GM21515 (cell line): ENCODE measurements at regions not wholly inside any gene's neighbourhood (a gene's known extent, or its start where the extent isn't known, plus 50 kb on each side); places are given as distances from the start of the nearest gene placed in this dataset.

Experiments
- ATAC-seq: cut with Tn5 transposase; IDR thresholded peaks from one replicate; pipeline ENCODE4 v1.9.1; 2021; ENCODE audit not compliant: unreplicated experiment

DNA sequence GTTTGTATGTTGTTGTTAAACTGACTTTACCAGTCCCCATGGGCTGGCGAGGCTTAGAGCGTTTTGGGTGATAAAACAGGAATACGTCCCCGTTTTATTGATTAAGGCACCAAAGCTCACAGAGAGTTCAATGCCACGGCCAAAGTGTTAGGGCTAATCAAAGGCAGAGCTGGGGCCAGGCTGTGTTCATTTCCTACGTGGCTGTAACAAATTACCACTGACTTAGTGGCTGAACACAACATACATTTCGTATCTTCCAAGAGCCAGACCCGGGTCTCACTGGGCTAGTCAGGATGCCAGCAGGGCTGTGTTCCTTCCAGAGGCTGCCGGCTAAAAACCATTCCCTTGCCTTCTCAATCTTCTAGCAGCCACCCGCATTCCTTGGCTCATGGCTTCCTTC lies 94.4 kb upstream of the HABP2 start:
- no peak for ATAC-seq

DNA sequence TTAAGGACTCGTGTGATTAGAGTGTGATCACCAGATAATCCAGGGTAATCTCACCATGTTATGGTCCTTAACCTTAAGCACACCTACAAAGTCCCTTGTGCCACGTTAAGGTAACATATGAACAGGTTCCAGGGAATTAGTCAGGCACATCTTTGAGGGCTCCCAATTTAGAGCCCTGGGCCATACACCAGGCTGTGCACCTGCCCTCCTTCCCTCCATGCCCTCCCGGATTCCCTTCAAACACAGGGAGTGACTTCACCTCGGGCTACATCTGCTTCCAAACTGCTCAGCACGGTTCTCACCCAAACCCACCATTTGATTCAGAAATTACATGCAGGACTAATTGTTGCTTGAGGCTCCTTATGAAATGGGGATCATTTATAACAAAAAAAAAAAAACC lies 93.9 kb upstream of the HABP2 start:
- ATAC-seq = no peak

DNA sequence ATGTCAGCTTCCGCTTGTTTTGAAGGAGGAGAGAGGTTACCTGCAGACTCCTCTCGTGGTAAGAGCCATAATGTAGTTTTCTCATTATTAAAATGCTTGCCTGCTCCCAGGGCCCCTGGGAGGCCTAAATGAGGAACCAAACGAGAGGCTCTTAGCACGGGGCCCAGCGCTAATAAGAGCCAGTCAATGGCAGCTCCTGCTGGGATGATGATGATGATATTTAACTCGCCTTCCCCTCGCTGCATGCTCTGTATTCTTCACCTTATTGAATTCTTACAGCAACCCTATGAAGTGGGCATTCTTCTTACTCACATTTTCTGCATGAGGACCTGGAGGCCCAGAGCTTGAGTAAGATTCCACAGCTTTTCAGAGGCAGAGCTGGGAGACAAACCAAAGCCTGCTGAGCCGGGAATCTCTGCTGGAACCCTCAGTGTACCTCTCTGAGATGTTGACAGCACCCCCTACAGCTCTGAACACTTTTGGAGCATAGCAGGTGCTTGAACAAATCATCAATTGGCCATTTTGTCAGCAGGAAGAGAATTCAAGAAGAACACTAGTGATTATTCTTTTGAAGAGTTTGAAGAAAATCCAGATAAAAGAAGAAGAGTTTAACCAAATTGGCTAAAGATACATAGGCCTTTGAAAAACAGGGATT lies 93.1 kb upstream of the HABP2 start:
- ATAC-seq = no peak

DNA sequence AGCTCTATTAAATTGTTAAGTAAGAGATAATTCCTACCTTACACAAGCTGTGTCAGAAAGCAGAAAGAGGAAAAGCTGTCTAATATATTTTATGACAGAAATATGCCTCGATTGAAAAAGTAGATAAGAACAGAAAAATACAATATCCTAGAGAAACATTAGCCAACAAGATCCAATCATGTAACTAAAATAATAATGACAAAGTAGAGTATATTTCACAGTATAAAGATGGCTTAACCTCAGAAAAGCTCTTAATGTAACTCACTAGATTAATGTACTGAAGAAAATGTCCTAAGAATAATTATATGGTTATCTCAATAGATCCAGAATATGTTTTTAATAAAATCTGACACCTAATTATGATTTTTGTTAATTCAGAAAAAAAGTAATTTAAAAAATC lies 89.8 kb upstream of the HABP2 start:
- ATAC-seq = no peak

DNA sequence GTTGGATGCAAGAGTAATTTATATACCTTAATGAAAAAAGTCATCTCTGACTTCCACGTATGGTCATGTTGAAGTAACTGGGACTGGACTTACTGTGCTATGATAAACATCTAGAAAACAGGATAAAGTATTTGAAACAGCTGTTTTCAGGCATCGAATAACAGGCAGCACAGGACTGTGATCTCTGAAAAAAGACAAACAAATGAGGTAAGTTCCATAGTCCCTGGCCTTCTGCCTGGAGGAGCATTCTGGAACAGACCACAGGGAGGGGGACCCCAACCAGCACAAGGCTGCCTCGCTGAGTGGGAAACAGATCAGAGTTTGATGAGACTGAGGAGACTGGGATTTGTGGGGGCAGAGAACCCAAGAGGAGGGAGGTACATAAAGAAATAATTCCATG lies 89.1 kb upstream of the HABP2 start:
- no peak for ATAC-seq

DNA sequence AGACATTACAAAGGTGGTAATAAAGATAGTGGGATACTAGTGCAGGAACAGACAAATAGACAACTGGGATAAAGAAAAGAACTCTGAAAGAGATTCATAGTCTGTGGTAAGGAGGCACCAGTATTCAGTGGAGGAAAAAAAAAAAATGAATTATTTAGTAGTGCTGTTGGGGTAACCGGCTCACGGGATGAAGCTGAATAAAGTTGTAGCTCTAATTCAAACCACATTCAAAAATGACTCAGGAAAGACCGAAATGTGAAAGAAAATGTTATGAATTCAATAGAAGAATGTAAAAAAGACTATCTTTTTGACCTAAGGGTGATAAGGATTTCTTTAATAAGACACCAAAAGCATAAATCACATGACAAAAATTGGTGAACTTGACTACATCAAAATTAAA lies 83.1 kb upstream of the HABP2 start:
- ATAC-seq = no peak

DNA sequence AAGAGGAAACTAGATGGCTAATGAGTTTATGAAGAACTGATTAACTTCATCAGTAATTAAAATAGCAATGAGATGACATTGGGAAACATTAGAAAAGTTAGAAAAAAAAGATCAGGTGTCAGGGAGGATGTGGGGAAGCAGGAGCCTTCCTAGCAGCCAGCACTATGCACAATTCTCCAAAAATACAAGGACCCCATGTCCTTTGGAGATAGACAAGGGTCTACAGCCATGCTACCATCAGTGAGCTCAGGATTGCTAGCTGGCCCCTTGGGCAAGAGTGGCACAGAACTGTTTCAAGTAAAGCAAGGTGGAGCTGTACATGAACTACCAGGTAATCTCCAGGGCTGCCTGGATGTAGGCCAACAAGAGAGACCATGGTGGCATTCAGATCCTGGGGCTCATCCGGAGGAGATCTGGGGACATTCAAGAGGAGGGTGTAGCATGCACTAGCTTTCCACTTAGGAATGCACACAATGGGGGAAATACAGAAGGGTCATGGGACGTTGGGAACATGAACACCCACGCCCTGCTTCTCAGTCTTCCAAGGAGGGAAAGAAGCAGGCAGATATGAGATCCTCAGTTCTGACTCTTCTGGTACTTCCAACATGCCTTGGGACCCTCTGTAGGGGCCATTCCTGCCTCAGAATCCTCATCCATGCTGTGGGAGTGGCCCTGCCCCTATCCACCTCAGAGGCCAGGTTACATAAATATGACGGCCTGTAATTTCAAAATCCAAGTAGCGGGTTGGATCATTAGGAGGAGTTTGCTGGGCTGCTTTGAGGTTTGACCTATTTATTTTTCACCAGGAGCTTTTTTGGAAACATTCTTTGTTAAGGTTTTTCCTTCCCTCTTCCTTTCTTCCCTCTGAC lies 82.2 kb upstream of the HABP2 start:
- ATAC-seq = no peak

DNA sequence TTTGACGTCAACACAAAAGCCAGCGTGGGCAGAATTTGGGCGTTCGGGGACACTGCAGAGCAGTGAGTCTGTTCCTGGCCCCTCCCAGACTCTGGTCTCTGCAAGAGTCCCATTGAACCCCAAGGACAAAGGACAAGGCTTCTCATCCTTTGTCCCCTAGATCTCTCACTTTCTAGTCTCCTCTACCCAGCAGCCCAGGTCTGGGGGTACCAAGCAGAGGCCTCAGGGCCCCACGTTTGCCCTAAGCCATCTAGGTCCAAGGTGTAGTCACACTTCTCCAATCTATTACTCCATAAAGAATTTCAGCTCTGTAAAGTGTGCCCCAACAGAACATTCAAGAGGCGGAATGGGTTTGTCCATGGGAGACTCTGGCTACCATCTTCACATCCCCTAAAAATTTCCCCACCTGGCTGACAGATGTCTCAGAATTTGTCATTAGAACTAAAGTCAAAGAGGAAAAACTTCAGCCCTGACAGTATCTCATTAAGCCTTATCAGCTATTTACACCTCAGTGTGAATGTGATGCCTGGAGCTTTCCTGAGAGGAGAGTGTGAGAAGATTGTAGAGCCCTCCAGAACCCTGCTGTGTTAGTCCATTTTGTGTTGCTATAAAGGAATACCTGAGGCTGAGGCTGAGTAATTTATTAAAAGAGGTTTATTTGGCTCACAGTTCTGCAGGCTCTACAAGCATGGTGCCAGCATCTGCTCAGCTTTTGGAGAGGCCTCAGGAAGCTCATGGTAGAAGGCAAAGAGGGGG lies 81.4 kb upstream of the HABP2 start:
- ATAC-seq = no peak

DNA sequence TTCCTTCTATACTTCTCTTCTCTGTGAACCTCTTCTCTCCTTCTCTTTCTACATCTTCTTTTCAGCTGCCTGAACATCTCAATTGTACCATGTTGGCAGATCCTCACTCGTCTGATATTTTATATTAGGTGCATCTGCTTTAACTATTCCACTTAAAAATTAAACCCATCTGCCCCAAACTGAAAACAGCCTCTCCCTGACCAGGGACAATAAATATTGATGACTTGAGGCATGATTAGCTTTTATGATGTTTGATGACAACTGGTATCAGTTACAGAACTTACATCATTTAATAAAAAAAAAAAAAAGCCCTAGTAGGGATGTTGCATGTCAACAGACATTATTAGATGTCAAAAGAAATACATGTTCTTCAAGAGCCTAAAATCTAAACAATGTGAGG lies 79.8 kb upstream of the HABP2 start:
- no peak for ATAC-seq

DNA sequence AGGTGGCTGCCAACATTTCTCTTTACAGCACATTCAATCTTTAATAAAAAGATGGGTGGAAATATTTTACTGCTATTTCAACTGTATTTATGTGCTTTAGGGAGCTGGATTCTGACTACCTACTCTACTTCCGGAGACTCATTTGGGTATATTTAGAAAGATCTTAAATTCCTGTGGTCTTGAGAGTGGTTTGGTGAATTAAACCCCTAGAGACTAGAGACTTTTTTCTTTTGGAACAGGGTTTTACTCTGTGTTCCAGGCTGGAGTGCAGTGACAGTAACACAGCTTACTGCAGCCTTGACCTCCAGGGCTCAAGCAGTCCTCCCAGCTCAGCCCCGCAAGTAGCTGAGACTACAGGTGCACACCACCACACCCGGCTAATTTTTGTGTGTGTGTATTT lies 79.0 kb upstream of the HABP2 start:
- no peak for ATAC-seq

DNA sequence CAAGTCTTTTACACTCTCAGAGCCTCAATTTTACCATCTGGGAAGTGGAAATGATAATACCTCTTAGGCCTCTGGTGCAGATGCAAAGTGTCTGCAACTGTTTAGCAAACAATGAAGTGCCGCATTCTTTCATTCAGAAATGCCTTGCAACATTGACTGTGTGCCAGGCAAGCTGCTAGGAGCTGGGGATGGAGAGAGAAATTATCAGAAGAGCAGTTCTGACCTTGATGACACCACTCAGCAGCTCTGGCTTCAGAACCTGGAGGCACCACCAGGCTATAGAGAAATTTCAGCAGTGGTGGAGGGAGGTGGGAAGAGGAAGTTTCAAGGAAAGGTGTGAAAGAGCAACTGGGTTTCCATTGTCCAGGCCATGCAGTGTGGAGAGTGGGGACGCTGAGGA lies 78.1 kb upstream of the HABP2 start:
- no peak for ATAC-seq

DNA sequence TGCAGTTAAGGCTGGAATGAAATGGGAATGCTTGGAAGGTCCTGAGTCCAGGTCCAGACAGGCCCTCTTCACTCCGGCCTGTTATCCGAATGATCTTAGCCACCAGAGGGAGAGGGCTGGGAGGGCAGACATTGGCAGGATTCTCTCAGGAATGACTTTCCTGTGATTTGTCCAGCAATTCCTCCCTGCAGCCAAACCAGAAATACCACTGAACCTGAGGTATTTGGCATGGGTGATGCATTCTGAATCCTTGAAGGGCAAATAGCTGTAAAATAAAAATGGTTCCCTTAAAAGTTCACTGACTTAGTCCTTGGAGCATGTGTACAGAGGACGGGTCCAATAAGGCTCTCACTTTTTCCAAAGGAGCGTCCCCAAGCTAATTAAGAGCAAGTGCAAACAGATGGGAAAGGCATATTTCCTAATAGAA lies 77.5 kb upstream of the HABP2 start:
- no peak for ATAC-seq

DNA sequence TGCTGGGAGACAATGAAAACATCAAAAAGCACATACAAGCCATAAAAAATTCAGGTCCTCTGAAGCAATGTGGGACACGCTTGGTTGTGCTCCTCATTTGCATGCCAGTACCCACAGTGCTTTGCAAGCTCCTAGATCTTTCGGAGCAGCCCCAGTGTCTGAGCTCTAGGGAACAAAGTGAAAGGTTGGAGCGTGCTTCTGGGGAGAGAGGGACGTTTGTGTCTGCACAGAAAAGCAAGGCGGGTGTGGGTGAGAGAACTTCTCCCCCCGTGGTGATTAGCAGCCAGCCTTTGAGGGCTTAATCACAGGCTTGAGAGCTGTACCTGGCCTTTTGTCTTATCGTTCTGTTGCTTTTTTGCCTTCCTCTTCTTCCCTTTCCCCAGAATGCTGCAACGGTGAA lies 76.7 kb upstream of the HABP2 start:
- ATAC-seq = no peak

DNA sequence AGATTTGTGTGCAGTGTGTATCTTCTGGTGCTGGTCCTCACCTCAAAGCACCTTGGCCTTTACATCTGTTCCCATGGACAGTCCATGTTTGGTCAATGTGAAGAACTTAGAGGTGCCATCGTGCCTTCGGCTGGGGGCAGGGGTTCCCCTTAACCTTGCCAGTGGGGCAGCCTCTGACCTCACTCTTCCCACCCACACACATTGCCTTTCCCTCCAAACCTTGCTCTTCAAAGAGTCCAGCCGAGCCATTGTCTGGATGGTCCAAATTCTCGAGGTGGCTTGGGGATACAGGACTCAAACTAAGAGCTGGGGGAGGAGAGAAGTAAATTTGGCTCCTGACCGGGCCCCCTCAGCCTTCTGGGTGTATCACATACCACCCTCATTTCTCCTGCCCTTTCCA lies 76.2 kb upstream of the HABP2 start:
- no peak for ATAC-seq

DNA sequence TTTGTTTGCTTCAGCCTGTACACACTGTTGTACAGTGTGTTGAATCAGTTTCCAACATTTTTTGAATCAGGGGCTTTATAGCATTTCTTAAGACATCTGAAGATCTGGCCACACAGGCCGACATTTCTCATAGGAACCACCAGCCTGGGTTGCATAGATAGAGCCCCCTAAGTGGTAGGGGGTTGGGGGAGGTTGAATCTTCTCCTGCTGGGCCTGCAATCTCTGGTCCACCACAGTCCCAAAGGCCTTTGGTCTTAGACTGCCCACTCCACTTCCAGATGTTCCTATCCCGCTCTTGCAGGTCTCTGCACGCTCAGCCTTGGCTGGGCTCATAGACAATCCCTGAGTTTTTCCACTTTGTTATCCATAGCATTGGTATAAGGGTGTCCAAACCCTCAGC lies 75.4 kb upstream of the HABP2 start:
- ATAC-seq = no peak

DNA sequence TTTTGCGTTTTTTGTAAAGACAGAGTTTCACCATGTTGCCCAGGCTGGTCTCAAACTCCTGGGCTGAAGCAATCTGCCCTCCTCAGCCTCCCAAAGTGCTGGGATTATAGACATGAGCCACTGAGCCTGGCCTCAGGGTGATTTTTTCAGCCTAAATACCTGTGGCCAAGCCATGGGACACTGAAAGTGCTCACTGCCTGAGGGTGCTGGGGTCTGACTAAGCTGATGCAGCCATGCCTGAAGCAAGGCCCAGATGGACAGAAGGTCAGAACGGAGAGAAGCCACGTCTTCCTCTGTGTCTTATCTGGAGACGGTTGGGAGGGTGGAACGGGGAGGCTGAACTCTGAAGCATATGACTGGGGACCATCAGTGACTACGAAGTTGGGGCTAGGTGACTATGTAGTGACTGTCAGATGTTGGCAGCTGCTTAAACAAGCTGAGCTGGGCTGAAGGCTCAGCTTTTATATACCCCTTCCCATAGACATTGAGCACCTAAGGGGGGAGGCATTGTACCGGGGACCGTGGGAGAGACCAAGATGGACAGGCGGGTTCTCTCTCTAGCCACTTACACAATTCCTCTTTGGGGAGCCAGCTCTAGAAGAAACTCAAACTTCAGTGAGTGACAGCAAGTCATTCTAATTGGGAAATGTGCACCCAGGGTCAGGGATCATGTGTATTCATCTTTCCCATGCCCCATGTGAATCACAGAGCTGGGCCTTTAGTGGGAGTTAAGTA lies 73.3 kb upstream of the HABP2 start:
- no peak for ATAC-seq

DNA sequence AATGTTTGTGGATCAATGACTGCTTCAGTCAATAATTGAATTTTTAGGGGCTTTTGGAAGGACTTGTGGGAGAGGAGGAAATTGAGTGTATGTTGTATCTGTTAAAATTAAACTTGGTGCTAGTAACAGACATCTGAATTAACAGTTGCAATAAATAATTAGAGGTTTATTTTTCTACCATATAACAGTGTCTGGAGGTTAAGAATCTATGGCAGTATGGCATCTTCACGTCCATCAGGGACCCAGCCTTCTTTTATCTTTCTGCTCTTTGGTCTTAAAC lies 72.8 kb upstream of the HABP2 start:
- no peak for ATAC-seq

DNA sequence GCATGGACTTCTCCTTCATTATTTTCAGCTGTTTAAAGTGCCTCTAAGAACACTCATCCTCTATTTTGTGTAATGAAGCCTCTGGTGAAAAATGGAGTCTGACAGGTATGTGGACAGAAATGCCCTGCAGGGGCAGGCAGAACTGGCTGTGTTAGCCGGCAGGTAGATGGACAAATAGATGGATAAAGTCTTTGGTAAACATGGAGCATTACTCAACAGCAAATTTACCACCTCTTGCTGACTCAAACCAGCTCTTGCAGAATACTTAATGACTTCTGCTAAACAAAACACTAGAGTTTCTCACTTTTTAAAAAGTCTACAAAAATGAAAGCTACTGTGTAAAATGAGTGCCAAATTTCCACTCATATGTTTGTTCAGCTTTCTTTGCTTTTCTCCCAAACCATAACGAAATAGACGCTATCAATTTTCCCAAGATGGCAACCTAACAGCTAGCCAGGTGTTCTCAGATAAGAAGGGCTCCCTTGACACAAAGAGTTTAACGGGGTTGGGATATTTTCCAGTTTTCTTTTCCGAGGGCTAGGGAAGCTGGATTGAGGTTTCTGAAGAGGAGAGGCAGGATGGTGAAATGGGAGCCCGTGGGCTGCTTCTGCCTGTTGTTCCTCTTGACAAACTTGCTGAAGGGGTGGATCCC lies 71.9 kb upstream of the HABP2 start:
- no peak for ATAC-seq

DNA sequence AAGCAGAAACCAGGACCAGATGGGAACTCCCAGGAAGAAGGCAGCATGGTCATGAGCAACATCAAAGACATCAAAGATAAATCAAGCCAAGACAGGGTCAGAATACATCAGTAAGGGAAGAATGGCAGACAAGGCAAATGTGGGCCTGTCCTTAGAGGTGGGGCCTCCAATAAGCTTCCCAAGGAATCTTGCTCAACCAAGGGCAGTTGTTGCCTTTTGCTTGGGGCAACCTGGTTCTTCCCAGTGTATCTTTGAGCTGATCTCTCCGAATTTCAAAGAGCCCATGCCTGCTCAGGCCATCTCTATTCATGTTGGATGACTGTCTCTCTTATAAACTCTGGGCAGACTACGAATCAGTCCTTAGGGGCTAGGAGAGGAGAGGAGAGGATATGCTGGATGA lies 68.4 kb upstream of the HABP2 start:
- no peak for ATAC-seq

DNA sequence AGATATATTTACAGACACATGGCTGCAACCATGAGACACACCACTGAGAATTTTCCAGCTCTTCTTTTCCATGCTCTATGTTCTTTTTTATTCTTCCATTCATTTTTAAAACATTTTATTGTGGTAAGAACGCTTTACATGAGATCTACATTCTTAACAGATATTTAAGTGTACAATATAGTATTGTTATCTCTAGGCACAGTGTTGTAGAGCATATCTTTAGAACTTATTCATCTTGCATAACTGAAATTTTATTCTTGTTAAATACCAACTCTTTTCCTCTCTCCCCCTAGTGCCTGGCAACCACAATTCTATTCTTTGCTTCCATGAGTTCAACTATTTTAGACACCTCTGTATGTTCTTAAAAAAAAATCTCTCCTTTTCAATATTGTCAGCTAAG lies 67.1 kb upstream of the HABP2 start:
- ATAC-seq = no peak

DNA sequence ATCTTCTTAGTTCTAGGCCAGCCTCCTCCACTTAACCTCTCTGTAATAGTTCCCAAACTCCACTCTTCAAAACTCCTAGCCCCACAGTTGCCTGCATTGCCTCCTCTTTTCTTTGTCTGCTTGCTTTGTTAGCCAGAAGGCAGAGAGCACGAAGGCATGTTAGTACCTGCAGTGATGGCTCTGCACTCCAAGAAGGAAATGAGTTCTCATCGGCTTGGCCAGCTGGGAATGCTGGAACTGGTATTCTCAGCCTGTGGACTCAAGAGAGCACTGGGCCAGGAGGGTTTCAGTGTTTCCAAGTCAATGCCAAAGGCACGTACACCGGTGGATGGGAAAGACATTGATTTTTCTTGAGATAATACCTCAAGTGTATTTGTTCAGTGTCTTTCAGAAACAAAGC lies 66.3 kb upstream of the HABP2 start:
- ATAC-seq = no peak
